GM19351 (cell line): ENCODE measurements at regions not wholly inside any gene's neighbourhood (a gene's known extent, or its start where the extent isn't known, plus 50 kb on each side); places are given as distances from the start of the nearest gene placed in this dataset.
A peak's percentile ranks its signal among the peaks of the same experiment; 100 is the strongest.

Experiments used
- ATAC-seq: cut with Tn5 transposase; IDR thresholded peaks from one replicate; pipeline ENCODE4 v1.9.1; 2021; ENCODE audit warnings: mild to moderate bottlenecking, moderate library complexity; ENCODE audit not compliant: unreplicated experiment

DNA sequence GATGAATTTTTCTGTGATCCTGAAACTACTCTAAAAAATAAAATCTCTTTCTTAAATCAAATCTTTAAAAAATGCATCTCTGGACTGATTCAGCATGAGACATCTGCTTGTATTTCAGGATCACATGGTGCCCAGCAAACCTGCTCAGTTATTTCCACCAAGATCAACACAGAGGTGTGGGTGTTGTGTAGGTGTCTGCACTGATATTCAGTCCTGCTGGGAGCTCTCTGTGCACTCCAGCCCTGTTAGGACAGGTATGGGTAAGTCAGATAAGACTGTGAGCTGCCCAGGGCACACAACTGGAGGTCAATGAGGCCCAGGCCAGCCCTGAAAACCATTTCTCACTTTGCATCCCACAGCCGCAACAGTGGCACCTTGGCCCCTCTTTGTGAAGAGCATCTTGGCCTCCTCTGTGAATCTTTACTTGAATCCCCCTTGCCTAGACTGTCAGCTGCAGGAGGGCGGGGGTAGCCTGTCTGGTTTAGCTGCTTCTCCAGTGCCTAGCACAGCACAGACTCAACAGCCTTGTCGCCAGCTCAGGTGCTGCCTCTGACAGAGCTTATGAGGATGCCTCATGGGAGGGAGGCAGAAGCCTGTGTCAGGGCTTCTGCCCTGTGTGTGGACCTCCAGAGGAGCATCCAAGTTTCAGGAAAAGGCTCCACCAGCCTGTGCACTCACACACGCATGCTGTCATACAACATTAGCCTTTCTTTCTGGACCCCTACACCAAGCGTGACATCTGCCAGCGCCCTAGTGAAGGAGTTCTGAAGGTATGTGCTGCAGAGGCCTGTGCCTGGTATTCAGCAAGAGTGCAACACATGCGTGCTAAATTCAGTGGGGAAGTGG lies 187.6 kb upstream of the CST7 start:
- ATAC-seq: no peak

DNA sequence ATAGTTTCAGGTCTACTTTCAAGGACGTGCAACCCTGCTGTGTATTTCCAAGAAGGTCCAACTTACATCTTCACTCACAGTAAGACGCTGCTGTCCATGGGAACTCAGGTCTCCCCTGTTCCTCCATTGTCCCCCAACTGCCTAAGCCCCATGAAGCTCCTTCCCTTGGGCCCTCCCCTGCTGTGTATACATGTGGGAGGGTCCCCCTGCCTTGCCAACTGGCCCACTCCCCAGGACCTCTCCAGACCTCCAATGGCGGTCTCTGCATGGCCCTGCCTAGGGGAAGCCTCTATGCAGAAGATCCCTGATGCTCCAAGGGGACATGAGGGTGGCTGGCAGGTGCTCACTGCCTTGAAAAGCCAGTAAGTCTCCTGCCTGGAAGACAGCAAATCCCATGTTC lies 186.7 kb upstream of the CST7 start:
- ATAC-seq: no peak

DNA sequence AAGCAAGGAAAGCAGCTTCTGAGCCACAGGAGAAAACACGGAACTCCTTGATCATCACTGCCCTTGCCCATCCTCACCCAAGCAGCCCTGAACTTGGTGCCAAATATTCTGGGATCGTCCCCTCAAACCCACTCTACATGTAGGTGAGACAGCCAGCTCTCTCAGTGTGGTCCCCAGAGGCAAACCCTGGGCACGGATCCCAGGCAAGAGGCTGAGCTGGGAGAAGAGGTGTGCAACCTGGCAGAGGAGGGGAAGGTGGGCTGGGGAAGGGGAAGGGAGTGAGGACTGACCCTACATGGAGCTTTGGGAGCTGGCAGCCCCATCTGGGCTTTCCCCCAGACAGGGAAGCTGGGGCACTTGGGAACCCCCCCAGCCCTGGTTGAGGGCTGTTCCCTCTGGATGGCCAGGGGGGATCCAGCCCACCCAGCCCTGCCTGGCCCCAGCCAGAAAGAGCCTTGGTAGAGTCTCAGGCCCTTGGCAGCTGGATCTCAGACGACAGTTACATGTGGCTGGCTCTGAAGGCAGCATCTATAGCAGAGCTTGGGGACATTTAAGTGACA lies 186.2 kb upstream of the CST7 start:
- ATAC-seq: no peak

DNA sequence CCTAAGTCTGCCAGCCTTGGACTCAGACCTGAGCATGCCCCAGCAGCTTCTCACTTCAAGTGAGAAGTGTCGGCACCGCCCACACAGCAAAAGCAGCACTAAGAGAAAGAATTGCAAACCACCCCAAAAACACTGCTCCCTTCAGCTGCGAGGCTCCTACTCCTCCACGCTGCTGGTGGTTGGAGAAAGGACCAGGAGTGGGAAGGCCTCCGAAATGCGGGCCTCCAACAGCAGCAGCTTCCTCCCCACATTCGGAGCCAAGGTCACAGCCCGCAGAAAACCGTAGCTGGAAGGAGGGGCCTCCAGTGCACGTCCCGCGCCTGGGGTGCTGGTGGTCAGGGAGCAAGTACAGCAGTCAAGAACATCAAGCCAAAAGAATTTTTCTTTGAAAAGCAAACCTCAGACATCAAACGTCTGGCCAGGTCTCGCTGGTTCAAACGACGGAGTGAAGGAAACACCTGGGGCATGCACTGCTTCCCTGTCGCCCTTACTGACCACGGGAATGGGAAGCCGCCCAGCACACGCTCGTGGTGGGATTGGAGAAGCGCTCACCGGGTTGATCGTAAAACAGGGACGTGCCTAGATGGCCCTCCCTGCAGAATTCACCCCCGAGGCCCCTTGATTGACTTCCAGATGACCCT lies 185.6 kb upstream of the CST7 start:
- no peak for ATAC-seq

DNA sequence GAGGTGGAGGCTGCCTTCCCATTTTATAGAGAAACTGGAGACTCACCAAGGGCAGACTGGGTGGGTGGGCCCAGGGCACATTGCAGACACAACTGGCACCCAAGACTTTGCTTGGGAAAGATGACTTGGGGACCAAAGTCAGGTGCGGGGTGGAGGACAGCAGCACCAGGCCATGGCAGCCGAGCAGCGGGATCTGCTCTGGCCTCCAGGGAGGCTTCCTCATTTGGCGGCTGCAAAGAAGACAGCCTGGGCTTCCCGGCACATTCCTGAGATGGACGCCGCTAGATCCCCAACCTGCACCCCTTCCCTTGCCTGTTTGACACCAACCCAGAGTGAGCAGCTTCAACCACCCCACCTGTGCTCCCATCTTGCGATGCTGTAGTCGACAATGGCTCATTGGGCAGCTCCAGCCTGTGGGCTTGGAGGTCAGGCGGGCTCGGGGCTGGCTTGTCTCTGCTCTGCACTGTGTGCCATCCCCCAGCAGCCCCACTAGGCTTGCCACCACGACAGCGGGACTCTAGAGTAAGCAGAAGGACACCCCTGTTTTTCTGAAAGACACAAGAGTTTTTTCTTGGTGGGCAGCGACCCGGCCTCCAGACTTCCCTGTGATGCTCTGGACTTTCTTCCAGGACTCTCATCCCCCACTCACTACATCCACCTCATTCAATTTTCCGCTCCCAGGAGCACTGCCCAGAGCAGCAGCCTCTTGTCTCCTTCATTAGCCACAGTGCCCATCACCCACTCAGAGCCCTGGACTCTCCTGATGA lies 184.9 kb upstream of the CST7 start:
- ATAC-seq: no peak

DNA sequence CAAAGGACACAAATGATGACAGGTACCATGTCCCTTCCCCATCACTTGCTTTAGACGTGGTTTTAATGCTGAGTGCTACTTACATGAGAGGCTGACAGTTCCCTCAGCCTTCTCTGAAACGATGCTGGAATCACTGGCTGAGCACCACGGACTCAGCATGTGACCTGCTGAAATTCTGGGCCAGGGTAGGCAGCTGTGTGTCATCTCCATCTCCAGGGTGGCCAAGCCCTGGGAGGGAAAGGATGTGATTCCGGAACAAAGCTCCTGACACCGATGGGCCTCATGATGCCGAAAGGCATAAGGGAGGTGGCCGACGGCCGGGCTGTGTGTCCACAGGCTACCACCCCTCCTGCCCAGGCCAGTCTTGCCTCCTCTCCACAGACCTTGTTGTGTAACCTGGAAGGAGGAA lies 184.3 kb upstream of the CST7 start:
- no peak for ATAC-seq

DNA sequence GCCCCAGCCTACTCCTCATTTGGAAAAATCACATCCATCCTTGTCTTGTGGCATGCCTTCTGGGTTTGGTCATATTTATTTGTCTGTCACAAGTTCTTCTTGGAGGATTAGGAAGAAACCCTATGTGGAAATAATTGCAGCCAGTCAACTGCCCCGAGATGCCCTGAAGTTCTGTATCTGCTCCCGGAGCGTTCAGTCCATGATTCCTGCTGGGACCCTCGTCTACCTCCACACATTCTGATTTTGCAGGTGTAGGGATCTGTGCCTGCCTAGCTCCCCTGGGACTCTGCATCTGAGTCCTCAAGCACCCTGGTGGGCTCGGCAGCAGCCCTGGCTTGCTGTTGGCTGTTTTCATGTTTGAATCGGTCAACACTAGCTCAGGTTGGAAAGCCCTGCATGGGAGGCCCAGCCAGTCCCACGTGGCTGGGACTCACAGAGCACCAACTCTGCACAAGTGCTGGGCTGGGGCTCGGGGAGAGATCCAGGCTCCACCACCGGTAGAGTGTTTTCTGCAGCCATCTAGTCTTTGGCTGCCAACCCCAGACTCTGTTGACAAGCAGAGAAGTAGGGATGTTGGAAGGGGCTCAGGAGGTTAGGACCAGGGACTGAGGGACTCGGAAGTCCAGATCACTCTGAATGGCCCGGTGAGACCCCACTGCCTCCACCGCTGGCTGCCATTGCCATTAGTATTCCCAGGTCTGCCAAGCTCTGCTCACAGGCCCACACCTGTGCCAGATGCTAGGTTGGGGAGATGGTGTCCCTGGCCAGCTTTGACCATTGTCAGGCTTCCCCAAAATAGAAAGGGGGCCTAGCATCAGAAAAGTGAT lies 183.5 kb upstream of the CST7 start:
- no peak for ATAC-seq

DNA sequence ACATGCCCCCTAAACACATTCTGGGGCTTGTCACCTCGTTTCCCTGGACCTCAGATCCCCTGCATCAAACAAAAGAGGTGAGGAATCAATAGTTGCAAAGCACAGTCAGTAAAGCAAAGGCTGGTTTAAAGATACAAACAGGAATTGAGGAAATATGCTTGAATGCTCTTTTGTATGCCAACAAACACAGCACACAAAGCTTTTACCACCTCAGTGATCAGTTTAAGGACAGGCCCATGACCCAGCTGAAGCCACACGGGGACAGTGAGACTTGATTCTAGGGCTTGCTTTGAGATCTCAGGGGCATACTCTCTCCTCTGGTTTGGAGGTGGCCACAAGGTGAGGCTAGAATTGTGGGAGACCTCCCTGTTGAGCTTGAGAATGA lies 182.9 kb upstream of the CST7 start:
- ATAC-seq: no peak

DNA sequence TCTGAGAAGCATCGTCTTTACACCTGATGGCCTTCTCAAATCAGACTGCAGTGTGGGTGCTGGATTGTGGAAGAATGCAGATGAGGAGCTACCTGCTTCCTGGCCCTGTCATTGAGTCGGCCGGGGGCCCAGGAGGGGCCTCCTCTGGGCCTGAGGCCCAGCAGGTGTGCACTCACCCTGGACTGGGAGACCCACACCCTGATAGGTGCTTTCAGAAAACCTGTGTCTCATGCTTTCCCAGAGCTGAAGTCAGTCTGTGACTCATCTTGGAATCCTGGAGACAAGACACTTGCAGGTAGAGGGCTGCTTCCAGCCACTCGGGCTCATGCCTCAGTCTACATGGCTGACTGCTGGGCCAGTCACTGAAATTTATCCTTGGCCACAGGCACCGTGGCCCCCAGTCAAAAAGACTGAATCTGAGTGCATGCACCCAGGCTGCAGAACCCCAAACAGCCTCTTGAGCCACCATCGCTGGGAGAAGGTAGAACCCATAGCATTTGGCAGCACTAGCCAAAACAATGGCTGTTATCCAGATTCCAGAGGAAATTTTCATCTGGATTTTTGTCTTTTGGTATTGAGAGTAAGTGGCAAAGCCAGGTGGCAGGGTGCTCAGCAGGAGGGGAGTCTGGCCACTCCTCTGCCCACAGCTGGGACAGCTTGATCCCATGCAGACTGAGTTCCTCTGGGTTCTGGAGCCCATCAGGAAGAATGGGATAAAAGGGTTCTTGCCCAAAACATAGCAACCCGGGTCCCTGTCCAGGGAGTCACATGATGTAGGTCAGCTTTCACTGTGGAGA lies 182.0 kb upstream of the CST7 start:
- no peak for ATAC-seq

DNA sequence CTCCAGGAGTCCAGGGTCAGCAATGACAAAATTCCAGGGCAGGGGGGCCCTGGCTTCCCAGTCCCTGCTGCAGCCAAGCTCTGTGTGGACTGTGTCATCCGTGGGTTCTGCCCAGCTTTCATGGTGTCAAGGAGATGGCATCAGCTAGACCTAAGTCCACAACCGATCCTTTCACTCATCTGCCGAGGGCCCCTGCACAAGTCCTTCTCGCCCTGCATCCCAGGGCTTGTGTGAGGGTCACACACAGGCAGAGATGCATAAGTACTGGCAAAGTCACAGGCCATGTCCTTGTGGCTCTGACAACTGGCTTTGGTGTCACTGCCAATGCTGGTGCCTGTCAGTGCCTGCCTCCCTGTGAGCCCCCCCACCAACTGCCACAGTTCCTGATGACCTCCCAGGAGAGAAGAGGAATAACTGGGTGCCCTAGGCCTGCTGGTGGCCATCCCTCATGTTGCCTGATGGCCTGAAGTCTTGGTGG lies 181.4 kb upstream of the CST7 start:
- ATAC-seq: no peak

DNA sequence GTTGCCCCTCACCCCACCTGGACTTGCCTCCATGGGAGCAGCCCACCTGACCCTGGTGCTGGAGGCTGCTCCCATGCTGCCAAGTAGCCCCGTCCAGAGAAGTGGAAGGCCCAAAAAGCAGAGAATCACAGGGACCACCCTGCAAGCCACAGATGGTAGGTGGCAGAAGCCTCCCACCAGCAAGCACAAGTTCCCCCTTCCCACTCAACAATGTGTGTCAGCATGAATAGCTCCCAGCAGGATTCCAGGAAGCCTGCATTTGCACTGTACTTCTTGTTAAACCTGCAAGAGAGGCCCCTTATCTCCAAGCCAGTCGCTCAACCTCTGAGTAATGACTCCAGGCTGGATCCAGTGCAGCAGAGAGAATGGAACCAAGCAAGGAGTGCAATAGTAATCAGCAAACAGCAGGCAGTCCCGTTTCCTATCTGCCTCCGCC lies 180.8 kb upstream of the CST7 start:
- no peak for ATAC-seq

DNA sequence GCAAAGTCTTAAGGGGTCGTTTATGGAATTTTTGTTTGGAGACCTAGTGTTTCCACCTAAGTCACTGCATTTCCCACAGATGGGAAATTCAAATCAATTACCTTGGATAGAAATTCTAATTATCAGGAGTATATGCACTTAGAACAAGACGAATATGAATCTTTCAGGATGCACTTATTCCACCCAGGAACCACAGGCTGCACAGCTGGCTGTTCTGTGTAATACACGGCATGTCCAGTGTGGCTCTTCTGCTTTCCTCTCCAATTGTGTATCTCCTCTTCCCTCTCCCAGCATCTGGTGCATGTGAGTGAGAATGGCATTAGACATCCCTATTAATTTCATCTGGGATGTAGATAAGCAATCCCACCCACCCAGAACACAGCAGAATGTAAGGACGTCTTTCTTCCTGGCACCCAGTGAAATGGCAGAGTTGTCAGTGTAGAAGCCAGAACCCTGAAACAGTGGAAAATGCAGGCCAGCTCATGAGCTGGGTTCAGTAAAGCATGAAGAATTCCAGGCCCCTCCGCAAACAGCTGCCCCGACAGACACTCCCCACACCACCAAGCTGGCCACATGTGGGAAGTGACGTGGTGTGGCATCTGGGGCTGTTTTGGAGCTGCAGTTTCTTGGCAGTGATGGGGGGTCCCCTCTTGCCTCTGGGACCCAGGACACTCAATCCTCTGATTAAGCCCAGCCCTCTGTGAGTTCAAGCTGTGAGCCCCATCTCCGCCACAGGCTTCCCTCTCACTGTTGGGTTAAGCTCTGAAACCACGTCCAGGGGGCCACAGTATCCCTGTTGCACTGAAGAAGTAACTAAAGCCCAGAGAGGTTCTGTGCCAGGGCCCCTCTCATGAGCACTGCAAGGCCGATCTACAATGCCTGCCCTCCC lies 180.1 kb upstream of the CST7 start:
- ATAC-seq: no peak

DNA sequence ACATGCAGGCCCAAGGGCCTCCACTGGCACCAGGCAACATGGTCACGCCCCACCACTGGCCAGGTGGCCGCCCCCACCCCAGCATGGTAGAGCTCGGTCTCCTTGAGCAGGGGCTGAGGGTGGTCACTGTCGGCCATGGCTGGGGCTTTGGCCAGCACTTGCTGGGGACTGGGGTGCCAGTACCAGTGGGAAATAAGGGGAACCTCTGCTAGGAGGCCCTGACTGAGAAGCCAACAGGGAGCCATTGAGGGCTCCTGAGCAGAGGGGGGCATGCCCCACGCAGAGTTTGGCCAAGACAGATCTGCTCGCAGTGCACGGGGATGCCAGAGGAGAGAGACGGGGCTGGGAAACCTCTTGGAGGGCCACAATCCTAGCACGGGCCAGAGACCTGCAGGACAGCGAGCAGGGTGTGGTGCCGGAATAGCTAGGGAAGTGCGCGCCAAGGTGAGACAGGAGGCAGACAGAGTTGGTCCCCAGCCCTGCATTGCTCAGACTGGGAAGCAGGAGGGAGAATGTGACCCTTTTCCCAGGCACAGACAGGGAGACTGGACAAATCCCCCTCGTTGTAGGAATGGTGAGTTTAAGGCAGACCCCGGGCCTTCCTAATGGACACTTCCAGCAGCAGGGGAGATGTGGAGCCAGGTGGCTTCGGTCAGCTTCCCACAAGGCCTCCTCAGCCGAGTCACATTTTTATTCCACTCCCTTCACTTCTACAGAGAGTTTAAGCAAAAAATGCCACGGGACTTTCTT lies 179.0 kb upstream of the CST7 start:
- ATAC-seq: no peak

DNA sequence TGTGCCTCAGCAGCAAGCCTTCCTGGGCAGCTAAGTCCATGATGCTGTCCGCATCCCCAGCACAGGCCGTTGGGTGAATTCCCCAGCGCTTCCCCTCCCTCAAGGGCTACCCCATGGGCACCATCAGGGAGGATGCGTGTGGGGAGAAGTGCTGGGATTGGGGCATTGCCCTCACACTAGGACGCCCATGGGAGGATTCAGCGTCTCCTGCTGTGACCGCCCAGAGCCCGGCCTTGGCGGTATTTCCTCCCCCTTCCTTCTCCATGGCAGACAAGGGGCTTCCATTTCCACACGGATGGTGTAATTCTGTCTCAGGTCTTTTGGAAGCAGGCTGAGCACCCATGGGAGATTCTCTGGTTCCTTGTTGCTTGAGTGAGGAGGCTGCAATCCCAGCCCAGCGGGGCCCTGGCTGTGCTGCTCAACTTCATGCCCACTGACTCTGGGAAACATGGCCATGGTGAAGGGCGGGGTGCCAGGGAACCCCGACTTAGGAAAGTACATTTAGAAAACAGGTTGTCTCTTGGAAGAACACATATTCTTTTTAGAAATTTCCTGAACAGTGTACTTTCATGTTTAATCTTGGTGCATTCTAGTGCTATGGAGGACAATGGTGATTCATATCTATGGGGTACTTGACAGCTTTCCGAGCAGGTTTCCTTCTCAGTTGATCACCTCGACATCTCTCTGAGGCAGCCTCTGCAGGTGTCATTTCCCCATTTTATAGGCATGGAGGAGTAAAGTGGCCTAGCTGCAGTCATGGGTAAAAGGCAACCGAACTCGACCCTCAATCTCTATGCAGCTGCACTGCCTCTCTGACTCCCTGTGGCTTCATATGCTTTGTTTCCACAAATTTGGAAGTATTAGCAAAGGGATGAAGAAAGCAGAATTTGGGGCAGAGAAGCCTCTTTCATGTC lies 178.2 kb upstream of the CST7 start:
- peak; percentile 39 for ATAC-seq

DNA sequence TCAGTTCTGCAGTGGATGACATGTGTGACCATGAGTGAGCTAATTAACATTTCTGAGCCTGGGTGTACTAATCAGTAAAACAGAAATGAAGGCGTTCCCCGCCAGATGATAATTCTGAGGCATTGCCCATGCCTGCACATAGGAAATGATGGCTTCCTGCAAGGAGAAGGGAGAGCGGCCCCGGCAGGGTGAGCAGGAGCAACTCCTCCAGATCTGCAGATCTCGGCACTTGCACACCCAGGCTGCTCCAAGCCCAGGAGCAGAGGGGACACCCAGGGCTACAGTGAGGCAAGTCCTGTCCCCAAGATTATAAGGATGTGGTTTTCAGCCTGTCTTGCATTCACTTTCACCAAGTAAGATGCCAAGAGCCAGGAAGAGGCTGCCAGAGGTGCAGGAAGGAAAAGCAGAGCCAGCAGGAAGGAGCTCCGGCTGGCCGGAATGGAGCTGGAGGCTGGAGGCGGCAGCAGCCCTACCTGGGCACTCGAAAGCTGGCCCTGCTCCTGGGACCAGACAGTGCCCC lies 177.5 kb upstream of the CST7 start:
- ATAC-seq: no peak

DNA sequence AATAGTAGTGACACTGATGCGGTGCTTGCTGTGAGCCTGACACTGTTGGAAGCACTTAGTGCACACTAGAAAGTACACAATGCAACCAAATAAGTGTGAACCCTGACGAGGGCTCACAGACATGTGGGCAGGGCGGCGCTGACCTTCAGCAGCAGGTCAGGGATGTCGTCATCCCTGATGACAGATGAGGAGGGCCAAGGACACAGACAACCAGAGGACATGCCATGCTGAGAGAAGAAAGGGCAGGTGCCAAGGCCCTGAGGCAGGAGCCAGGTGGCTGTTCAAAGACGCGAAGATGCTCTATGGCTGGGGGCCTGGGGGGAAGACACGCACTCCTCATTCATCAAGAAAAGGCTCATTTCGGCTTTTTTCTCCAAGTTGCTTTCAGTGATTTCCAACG lies 176.4 kb upstream of the CST7 start:
- ATAC-seq: no peak

DNA sequence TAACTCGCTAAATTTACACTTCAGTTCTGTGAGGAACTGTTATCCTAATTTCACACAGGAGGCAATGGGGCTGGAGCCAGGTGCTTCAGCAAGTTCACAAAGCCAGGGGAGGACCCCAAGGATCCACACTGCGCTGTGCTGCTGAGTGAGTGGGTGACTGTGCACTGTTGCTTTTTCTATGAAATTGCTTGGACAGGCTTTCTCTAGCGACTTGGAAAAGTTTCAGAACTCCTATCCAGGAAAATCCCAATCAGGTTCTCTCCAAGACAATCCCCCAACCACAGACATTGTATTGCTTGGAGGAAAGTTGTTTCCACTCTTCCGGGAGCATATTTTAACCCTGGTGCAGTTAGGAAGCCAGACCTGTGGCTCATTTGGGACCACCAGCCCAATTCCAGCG lies 175.9 kb upstream of the CST7 start:
- no peak for ATAC-seq
